ENCODE measurements at regions not wholly inside any gene's neighbourhood (a gene's known extent, or its start where the extent isn't known, plus 50 kb on each side); places are given as distances from the start of the nearest gene placed in this dataset.

DNA sequence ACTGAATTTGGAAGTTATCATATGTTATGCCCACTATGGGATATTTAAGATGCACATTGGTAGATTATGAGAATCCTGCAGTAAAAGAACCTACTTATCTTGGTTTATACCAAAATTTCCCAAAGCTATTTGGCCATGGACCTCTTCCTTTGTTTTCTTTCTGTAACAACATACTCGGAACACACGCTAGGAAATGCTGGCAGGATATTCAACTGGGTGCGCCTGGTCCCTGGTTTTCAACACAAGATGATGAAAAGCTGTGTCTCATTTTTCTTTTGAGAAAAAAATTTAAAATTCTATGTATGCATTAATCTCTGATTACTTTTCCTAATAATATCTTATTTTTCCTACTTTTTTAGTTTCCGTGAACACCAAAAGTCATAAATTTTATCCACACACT lies 128.5 kb upstream of the NRP1 start:
- TF ChIP-seq, protein P1, sequence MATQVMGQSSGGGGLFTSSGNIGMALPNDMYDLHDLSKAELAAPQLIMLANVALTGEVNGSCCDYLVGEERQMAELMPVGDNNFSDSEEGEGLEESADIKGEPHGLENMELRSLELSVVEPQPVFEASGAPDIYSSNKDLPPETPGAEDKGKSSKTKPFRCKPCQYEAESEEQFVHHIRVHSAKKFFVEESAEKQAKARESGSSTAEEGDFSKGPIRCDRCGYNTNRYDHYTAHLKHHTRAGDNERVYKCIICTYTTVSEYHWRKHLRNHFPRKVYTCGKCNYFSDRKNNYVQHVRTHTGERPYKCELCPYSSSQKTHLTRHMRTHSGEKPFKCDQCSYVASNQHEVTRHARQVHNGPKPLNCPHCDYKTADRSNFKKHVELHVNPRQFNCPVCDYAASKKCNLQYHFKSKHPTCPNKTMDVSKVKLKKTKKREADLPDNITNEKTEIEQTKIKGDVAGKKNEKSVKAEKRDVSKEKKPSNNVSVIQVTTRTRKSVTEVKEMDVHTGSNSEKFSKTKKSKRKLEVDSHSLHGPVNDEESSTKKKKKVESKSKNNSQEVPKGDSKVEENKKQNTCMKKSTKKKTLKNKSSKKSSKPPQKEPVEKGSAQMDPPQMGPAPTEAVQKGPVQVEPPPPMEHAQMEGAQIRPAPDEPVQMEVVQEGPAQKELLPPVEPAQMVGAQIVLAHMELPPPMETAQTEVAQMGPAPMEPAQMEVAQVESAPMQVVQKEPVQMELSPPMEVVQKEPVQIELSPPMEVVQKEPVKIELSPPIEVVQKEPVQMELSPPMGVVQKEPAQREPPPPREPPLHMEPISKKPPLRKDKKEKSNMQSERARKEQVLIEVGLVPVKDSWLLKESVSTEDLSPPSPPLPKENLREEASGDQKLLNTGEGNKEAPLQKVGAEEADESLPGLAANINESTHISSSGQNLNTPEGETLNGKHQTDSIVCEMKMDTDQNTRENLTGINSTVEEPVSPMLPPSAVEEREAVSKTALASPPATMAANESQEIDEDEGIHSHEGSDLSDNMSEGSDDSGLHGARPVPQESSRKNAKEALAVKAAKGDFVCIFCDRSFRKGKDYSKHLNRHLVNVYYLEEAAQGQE (IDR thresholded peaks at IDR 0.05; ENCODE audit: insufficient read depth in 1 of 2, low read depth in 2 of 2, low read length in 2 of 2): no peak
- no peak for TF ChIP-seq FOXP2 (optimal IDR thresholded peaks at IDR 0.05; ENCODE audit: borderline replicate concordance, extremely low read depth, extremely low read length, insufficient read depth)
- TF ChIP-seq POLR2AphosphoS5 (IDR thresholded peaks at IDR 0.05; ENCODE audit: low read depth, low read length): no peak
- no peak for TF ChIP-seq SIN3A (IDR thresholded peaks at IDR 0.05; ENCODE audit: borderline replicate concordance, insufficient read depth, low read length)
- TF ChIP-seq TAF1 (IDR thresholded peaks at IDR 0.05; ENCODE audit: borderline replicate concordance, insufficient read depth, low read length): no peak

DNA sequence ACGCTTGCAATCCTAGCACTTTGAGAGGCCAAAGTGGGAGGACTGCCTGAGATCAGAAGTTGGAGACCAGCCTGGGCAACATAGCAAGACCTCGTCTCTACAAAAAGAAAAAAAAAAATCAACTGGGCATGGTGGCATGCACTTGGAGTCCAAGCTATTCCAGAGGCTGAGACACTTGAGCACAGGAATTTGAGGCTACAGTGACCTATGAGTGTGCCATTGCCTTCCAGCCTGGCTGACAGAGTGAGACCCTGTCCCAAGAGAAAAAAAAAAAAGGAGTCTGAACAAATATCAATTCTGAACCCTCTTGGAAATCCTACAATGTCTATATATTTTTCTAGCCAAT lies 126.8 kb upstream of the NRP1 start:
- TF ChIP-seq, protein P1 (IDR thresholded peaks at IDR 0.05; ENCODE audit: insufficient read depth in 1 of 2, low read depth in 2 of 2, low read length in 2 of 2): no peak

DNA sequence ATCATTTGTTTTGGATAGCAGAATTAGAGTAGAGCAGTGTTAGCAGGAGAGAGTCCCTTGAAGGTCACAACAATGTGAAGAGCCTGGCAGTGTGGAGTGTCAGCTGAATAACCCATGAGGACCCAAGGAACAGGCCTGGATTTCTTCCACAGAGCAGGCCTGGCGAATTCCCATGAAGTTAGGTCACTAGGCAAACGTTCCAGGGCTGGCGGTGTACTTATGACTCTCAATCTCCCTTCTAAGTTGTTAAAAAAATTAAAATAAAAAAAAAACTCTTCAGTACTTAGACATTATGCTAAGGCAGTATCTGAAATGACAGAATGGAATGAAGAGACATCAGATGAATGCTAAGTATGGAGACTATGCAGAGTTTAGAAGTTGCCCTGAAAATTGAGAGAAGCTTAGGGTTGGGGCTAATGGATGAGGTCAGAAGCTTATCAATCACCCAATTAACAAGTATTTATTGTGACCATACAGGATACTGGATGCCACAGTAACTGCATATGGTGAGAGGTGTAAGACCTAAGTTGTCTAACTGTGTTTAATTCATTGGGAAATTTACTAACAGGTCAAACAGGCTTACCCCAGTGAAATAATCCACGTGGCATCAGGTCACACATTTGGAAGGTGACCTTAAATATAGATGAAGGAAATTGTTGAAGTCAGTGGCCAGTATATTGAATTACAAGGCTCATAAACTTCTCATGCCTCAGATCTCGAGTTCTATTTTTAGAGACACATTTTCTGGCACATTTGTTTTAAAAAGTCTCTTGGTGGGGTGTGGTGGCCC lies 126.2 kb upstream of the NRP1 start:
- no peak for TF ChIP-seq TAF1 (IDR thresholded peaks at IDR 0.05; ENCODE audit: borderline replicate concordance, insufficient read depth, low read length)
- TF ChIP-seq SIN3A (IDR thresholded peaks at IDR 0.05; ENCODE audit: borderline replicate concordance, insufficient read depth, low read length): no peak
- no peak for TF ChIP-seq FOXP2 (optimal IDR thresholded peaks at IDR 0.05; ENCODE audit: borderline replicate concordance, extremely low read depth, extremely low read length, insufficient read depth)
- TF ChIP-seq, protein P1 (IDR thresholded peaks at IDR 0.05; ENCODE audit: insufficient read depth in 1 of 2, low read depth in 2 of 2, low read length in 2 of 2): no peak
- TF ChIP-seq POLR2AphosphoS5 (IDR thresholded peaks at IDR 0.05; ENCODE audit: low read depth, low read length): no peak

DNA sequence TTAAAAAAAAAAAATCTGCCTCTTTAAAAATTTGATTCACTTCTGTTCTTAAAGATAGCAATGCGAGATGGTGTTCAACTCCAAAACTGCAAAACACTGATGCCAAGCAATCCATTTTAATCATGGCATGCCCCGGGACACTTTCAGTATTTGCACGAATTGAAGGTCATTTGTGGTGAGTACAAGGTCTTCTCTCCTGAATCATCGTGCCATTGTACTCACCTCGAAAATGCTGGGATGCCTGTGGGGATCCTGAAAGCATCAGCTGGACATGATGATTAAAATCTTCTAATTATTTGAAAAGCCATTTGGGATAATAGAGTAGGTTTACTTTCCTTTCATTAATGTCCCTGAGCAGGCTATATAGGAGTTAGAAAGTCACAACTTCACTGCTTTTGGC lies 125.1 kb upstream of the NRP1 start:
- TF ChIP-seq POLR2AphosphoS5 (IDR thresholded peaks at IDR 0.05; ENCODE audit: low read depth, low read length) (no peak), SIN3A (IDR thresholded peaks at IDR 0.05; ENCODE audit: borderline replicate concordance, insufficient read depth, low read length) (no peak), FOXP2 (optimal IDR thresholded peaks at IDR 0.05; ENCODE audit: borderline replicate concordance, extremely low read depth, extremely low read length, insufficient read depth) (no peak), TAF1 (IDR thresholded peaks at IDR 0.05; ENCODE audit: borderline replicate concordance, insufficient read depth, low read length) (no peak)
- TF ChIP-seq, protein P1 (IDR thresholded peaks at IDR 0.05; ENCODE audit: insufficient read depth in 1 of 2, low read depth in 2 of 2, low read length in 2 of 2): no peak

DNA sequence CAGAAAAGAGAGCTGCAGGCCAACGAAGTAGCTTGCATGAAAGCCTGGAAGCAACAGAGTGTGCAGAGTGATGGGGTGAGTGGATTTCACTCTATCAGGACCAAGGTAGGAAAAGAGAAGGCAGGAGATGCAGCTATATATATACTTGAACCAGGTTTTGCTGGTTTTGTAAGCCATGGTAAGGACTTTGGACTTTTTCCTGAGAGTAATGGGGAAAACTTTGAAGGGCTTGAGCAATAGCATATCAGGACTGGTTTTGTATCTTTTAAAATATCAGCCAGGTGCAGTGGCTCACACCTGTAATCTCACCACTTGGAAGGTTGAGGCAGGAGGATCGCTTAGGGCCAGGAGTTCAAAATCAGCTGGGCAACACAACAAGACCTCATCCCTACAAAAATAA lies 120.6 kb upstream of the NRP1 start:
- TF ChIP-seq SIN3A (IDR thresholded peaks at IDR 0.05; ENCODE audit: borderline replicate concordance, insufficient read depth, low read length) (no peak), FOXP2 (optimal IDR thresholded peaks at IDR 0.05; ENCODE audit: borderline replicate concordance, extremely low read depth, extremely low read length, insufficient read depth) (no peak), POLR2AphosphoS5 (IDR thresholded peaks at IDR 0.05; ENCODE audit: low read depth, low read length) (no peak), TAF1 (IDR thresholded peaks at IDR 0.05; ENCODE audit: borderline replicate concordance, insufficient read depth, low read length) (no peak)
- TF ChIP-seq, protein P1 (IDR thresholded peaks at IDR 0.05; ENCODE audit: insufficient read depth in 1 of 2, low read depth in 2 of 2, low read length in 2 of 2): no peak

Data from PFSK-1 (cell line).